ENCODE measurements at regions not wholly inside any gene's neighbourhood (a gene's known extent, or its start where the extent isn't known, plus 50 kb on each side); places are given as distances from the start of the nearest gene placed in this dataset.
"Not testable (repeated sequence)": the region's sequence is repeated elsewhere in the genome, so short reads cannot be mapped to it uniquely, and the experiment has no call there.

DNA sequence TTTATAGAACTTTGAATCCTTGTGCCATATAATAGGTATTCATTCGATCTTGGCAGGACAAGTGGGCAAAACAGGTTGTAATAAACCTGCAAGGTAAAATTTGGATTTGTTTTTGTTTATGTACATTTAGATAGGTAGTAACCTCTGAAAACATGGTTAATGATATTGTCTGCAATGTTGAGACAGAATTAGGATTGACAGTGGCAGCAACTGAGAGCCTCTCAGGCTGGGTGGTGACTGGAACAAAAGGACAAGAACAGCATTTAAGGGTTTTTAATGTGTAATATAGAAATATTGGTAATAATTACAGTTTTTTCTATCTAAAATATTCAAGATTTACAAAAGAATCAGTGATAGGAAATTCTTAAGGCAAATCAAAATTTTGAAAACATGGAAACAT lies 382.0 kb downstream of the TFAP2B start:
- FAIRE-seq, result no peak
- Histone ChIP-seq H3K4me3 (ENCODE audit: control insufficient read depth in 2 of 3, extremely low read depth in 1 of 3, insufficient read depth in 2 of 3, low read depth in 1 of 3, low read length in 3 of 3) (no peak overlapping the region), H3K36me3 (ENCODE audit: control insufficient read depth in 2 of 2, extremely low read depth in 1 of 2, insufficient read depth in 2 of 2, low read length in 2 of 2) (no peaks in the 10 kb centered on the region), H2AFZ (ENCODE audit: control insufficient read depth, low read length) (no peak overlapping the region), H3K79me2 (ENCODE audit: control insufficient read depth, insufficient read depth, low read length) (no peaks in the 10 kb centered on the region), H3K27me3 (ENCODE audit: control insufficient read depth, extremely low read depth, insufficient read depth, low read length) (no peaks in the 10 kb centered on the region), H4K20me1 (ENCODE audit: control insufficient read depth, extremely low read depth, insufficient read depth, low read length) (no peaks in the 10 kb centered on the region), H3K9me1 (ENCODE audit: control insufficient read depth, extremely low read depth, insufficient read depth, low read length) (no peaks in the 10 kb centered on the region), H3K4me2 (ENCODE audit: control insufficient read depth, extremely low read depth, insufficient read depth, low read depth, low read length) (no peak overlapping the region), H3K9ac (ENCODE audit: control insufficient read depth, extremely low read depth, insufficient read depth, low read length) (no peak overlapping the region), H3K4me1 (ENCODE audit: control insufficient read depth, extremely low read depth, insufficient read depth, low read length) (no peaks in the 10 kb centered on the region), H3K27ac (ENCODE audit: control insufficient read depth, insufficient read depth, low read length) (no peak overlapping the region), H3K9me3 (ENCODE audit: control insufficient read depth, low read depth, low read length) (no peaks in the 10 kb centered on the region)
- TF ChIP-seq, protein P1, sequence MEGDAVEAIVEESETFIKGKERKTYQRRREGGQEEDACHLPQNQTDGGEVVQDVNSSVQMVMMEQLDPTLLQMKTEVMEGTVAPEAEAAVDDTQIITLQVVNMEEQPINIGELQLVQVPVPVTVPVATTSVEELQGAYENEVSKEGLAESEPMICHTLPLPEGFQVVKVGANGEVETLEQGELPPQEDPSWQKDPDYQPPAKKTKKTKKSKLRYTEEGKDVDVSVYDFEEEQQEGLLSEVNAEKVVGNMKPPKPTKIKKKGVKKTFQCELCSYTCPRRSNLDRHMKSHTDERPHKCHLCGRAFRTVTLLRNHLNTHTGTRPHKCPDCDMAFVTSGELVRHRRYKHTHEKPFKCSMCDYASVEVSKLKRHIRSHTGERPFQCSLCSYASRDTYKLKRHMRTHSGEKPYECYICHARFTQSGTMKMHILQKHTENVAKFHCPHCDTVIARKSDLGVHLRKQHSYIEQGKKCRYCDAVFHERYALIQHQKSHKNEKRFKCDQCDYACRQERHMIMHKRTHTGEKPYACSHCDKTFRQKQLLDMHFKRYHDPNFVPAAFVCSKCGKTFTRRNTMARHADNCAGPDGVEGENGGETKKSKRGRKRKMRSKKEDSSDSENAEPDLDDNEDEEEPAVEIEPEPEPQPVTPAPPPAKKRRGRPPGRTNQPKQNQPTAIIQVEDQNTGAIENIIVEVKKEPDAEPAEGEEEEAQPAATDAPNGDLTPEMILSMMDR (optimal IDR thresholded peaks at IDR 0.05 in 1 of 3, IDR thresholded peaks at IDR 0.05 in 1 of 3, conservative IDR thresholded peaks at IDR 0.05 in 1 of 3; ENCODE audit: extremely low read depth in 1 of 3, insufficient read depth in 2 of 3, low read length in 3 of 3), result no peak
- TF ChIP-seq EZH2 (IDR thresholded peaks at IDR 0.05; ENCODE audit: low read length), result no peak
- dilution Hi-C loops (cut with MboI; ENCODE audit: extremely low pct_ligation_motif_present, low sequenced_read_pairs), result no loop called here
- no peak for DNase-seq (ENCODE audit: low read depth, low spot score)

- dilution Hi-C loops (cut with MboI; ENCODE audit: extremely low pct_ligation_motif_present, low sequenced_read_pairs), result not testable (repeated sequence)
Measured at GRCh38 chr6:51202653-51203052, 384.0 kb downstream of the TFAP2B start.

DNA sequence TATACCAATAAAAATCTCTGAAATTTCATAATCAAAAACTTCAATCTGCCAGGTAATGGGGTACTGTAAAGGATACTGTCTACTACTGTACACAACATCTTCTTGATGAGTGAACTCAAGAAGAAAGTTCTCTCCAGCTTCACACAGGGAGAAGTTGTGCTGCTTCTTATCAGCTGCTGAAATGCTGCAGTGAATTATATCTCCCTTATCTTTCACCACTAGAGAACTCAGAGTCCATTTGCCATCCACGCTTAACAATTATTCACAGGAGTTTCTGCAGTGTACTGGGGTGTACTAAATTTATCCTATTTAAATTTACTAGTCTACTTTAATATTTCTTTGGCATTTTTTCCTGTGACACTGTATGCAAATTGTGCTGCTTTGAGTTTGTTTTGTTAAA lies 384.8 kb downstream of the TFAP2B start:
- Histone ChIP-seq H3K4me1 (ENCODE audit: control insufficient read depth, extremely low read depth, insufficient read depth, low read length) (no peaks in the 10 kb centered on the region), H3K4me2 (ENCODE audit: control insufficient read depth, extremely low read depth, insufficient read depth, low read depth, low read length) (no peak overlapping the region), H3K4me3 (ENCODE audit: control insufficient read depth in 2 of 3, extremely low read depth in 1 of 3, insufficient read depth in 2 of 3, low read depth in 1 of 3, low read length in 3 of 3) (no peak overlapping the region), H3K79me2 (ENCODE audit: control insufficient read depth, insufficient read depth, low read length) (no peaks in the 10 kb centered on the region), H3K9ac (ENCODE audit: control insufficient read depth, extremely low read depth, insufficient read depth, low read length) (no peak overlapping the region), H3K9me3 (ENCODE audit: control insufficient read depth, low read depth, low read length) (no peaks in the 10 kb centered on the region), H3K9me1 (ENCODE audit: control insufficient read depth, extremely low read depth, insufficient read depth, low read length) (no peaks in the 10 kb centered on the region), H2AFZ (ENCODE audit: control insufficient read depth, low read length) (no peak overlapping the region), H3K27ac (ENCODE audit: control insufficient read depth, insufficient read depth, low read length) (no peak overlapping the region), H3K27me3 (ENCODE audit: control insufficient read depth, extremely low read depth, insufficient read depth, low read length) (no peaks in the 10 kb centered on the region), H3K36me3 (ENCODE audit: control insufficient read depth in 2 of 2, extremely low read depth in 1 of 2, insufficient read depth in 2 of 2, low read length in 2 of 2) (no peaks in the 10 kb centered on the region), H4K20me1 (ENCODE audit: control insufficient read depth, extremely low read depth, insufficient read depth, low read length) (no peaks in the 10 kb centered on the region)
- FAIRE-seq (no peak), DNase-seq (ENCODE audit: low read depth, low spot score) (no peak)
- TF ChIP-seq, protein P1 (optimal IDR thresholded peaks at IDR 0.05 in 1 of 3, IDR thresholded peaks at IDR 0.05 in 1 of 3, conservative IDR thresholded peaks at IDR 0.05 in 1 of 3; ENCODE audit: extremely low read depth in 1 of 3, insufficient read depth in 2 of 3, low read length in 3 of 3), result no peak
- TF ChIP-seq EZH2 (IDR thresholded peaks at IDR 0.05; ENCODE audit: low read length), result no peak
- dilution Hi-C loops (cut with MboI; ENCODE audit: extremely low pct_ligation_motif_present, low sequenced_read_pairs), result no loop called here

More at GRCh38 chr6:51202653-51203052, 384.0 kb downstream of the TFAP2B start:
- not testable (repeated sequence) for H3K9me1 ChIP-seq (ENCODE audit: control insufficient read depth, extremely low read depth, insufficient read depth, low read length); H3K9me3 ChIP-seq (ENCODE audit: control insufficient read depth, low read depth, low read length); DNase-seq (ENCODE audit: low read depth, low spot score); H3K9ac ChIP-seq (ENCODE audit: control insufficient read depth, extremely low read depth, insufficient read depth, low read length); H3K4me1 ChIP-seq (ENCODE audit: control insufficient read depth, extremely low read depth, insufficient read depth, low read length); FAIRE-seq; H3K4me2 ChIP-seq (ENCODE audit: control insufficient read depth, extremely low read depth, insufficient read depth, low read depth, low read length); H3K27ac ChIP-seq (ENCODE audit: control insufficient read depth, insufficient read depth, low read length); H3K36me3 ChIP-seq (ENCODE audit: control insufficient read depth in 2 of 2, extremely low read depth in 1 of 2, insufficient read depth in 2 of 2, low read length in 2 of 2); H2AFZ ChIP-seq (ENCODE audit: control insufficient read depth, low read length); H3K4me3 ChIP-seq (ENCODE audit: control insufficient read depth in 2 of 3, extremely low read depth in 1 of 3, insufficient read depth in 2 of 3, low read depth in 1 of 3, low read length in 3 of 3); H3K27me3 ChIP-seq (ENCODE audit: control insufficient read depth, extremely low read depth, insufficient read depth, low read length); H3K79me2 ChIP-seq (ENCODE audit: control insufficient read depth, insufficient read depth, low read length); H4K20me1 ChIP-seq (ENCODE audit: control insufficient read depth, extremely low read depth, insufficient read depth, low read length)

- H3K9ac ChIP-seq (ENCODE audit: control insufficient read depth, extremely low read depth, insufficient read depth, low read length); H3K4me1 ChIP-seq (ENCODE audit: control insufficient read depth, extremely low read depth, insufficient read depth, low read length); H3K27me3 ChIP-seq (ENCODE audit: control insufficient read depth, extremely low read depth, insufficient read depth, low read length); H3K4me2 ChIP-seq (ENCODE audit: control insufficient read depth, extremely low read depth, insufficient read depth, low read depth, low read length); H3K4me3 ChIP-seq (ENCODE audit: control insufficient read depth in 2 of 3, extremely low read depth in 1 of 3, insufficient read depth in 2 of 3, low read depth in 1 of 3, low read length in 3 of 3); dilution Hi-C loops (cut with MboI; ENCODE audit: extremely low pct_ligation_motif_present, low sequenced_read_pairs); H3K9me3 ChIP-seq (ENCODE audit: control insufficient read depth, low read depth, low read length); H3K9me1 ChIP-seq (ENCODE audit: control insufficient read depth, extremely low read depth, insufficient read depth, low read length); H3K27ac ChIP-seq (ENCODE audit: control insufficient read depth, insufficient read depth, low read length); DNase-seq (ENCODE audit: low read depth, low spot score); H4K20me1 ChIP-seq (ENCODE audit: control insufficient read depth, extremely low read depth, insufficient read depth, low read length); H2AFZ ChIP-seq (ENCODE audit: control insufficient read depth, low read length); H3K79me2 ChIP-seq (ENCODE audit: control insufficient read depth, insufficient read depth, low read length); H3K36me3 ChIP-seq (ENCODE audit: control insufficient read depth in 2 of 2, extremely low read depth in 1 of 2, insufficient read depth in 2 of 2, low read length in 2 of 2); FAIRE-seq: not testable (repeated sequence)
Measured at GRCh38 chr6:51206686-51207085, 388.0 kb downstream of the TFAP2B start.

All from keratinocyte (primary cell).